CD4-positive, alpha-beta T cell (primary cell): ENCODE measurements at regions not wholly inside any gene's neighbourhood (a gene's known extent, or its start where the extent isn't known, plus 50 kb on each side); places are given as distances from the start of the nearest gene placed in this dataset.

Source experiments
- ATAC-seq: fragments of 200-7000 bp; cut with Tn5 transposase; one replicate; pipeline ENCODE4 v1.10.0; 2022; ENCODE audit warnings: mild to moderate bottlenecking; ENCODE audit not compliant: poor library complexity
- CTCF ChIA-PET: fragments of 350-600 bp; sonication (Branson Sonifier 250); formaldehyde crosslinking; loops from one replicate; lab custom pipeline; 2021; ENCODE audit warnings: antibody characterized with exemption, inconsistent platforms; lab: Charles Lee
- POLR2A ChIA-PET: fragments of 350-600 bp; sonication (Branson Sonifier 250); formaldehyde crosslinking; loops from one replicate; lab custom pipeline; 2021; ENCODE audit warnings: antibody characterized with exemption, inconsistent platforms; lab: Charles Lee
- DNase-seq, 14 experiments: peaks; one replicate each; pipeline ENCODE4 v3.0.0-alpha.2; 2013 to 2020; ENCODE audit warnings: mixed read lengths in 2 of 14
- H3K27ac ChIP-seq, 2 donors: one replicate each; pipeline versions ENCODE4 v1.5.1 to v1.7.0; 2013; ENCODE audit warnings: low read length in 2 of 2, low read depth in 1 of 2, mild to moderate bottlenecking in 1 of 2
- H3K27me3 ChIP-seq, 2 experiments: 1 replicate in 1 of 2; 2 replicates in 1 of 2; pipeline versions ENCODE4 v1.6.1 to v1.7.0; 2013; ENCODE audit warnings: low read length in 2 of 2, control low read depth in 1 of 2, mild to moderate bottlenecking in 1 of 2, moderate library complexity in 1 of 2; ENCODE audit not compliant: insufficient read depth in 2 of 2, control insufficient read depth in 1 of 2
- H3K36me3 ChIP-seq: one replicate; pipeline ENCODE4 v1.6.1; 2013; ENCODE audit warnings: low read length, control low read depth; ENCODE audit not compliant: insufficient read depth
- H3K4me1 ChIP-seq: one replicate; pipeline ENCODE4 v1.6.1; 2013; ENCODE audit warnings: low read length, control low read depth; ENCODE audit not compliant: insufficient read depth
- H3K4me3 ChIP-seq: one replicate; pipeline ENCODE4 v1.5.1; 2013; ENCODE audit warnings: mild to moderate bottlenecking, low read length, moderate library complexity
- H3K9me3 ChIP-seq, 2 experiments: 1 replicate in 1 of 2; 2 replicates in 1 of 2; pipeline versions ENCODE4 v1.6.1 to v1.7.0; 2013; ENCODE audit warnings: low read length in 2 of 2, mild to moderate bottlenecking in 2 of 2, control low read depth in 1 of 2, moderate library complexity in 1 of 2; ENCODE audit not compliant: control insufficient read depth in 1 of 2, insufficient read depth in 1 of 2
- H3K27ac Mint-ChIP-seq: one replicate; pipeline ENCODE4 v1.8.0; 2020; ENCODE audit warnings: mixed read lengths
- H3K27me3 Mint-ChIP-seq: one replicate; pipeline ENCODE4 v1.8.0; 2021; ENCODE audit warnings: mixed read lengths
- H3K36me3 Mint-ChIP-seq: one replicate; pipeline ENCODE4 v1.8.0; 2021; ENCODE audit warnings: low read depth, mixed read lengths
- H3K4me1 Mint-ChIP-seq: one replicate; pipeline ENCODE4 v1.8.0; 2021; ENCODE audit warnings: low read depth, mixed read lengths
- H3K4me3 Mint-ChIP-seq: one replicate; pipeline ENCODE4 v1.8.0; 2020; ENCODE audit warnings: mild to moderate bottlenecking, mixed read lengths
- H3K9me3 Mint-ChIP-seq: one replicate; pipeline ENCODE4 v1.8.0; 2020; ENCODE audit warnings: mixed read lengths
- CTCF ChIP-seq: fragments of 200-600 bp; IDR thresholded peaks from one replicate; pipeline ENCODE4 v1.8.0; 2022; ENCODE audit warnings: antibody characterized with exemption, mild to moderate bottlenecking
- intact Hi-C, 2 experiments: fragments of 100-400 bp; cut with DNase I in 1 of 2; cut with micrococcal nuclease in 1 of 2; formaldehyde crosslinking; loops; one replicate each; pipeline versions ENCODE4 v1.15.1 to v1.9.0; 2023 to 2025; cut with DNase I, micrococcal nuclease

- H3K27me3 ChIP-seq, result no peaks in the 10 kb centered on the region
- no peak for TF ChIP-seq CTCF
- no peak overlapping the region for H3K4me3 ChIP-seq
- DNase-seq (no peak), ATAC-seq (no peak)
- H3K36me3 ChIP-seq, result no peaks in the 10 kb centered on the region
- intact Hi-C loops, result no loop called here
- H3K27ac Mint-ChIP-seq, result no peak overlapping the region
- CTCF ChIA-PET, result no interaction called here
- H3K4me1 ChIP-seq, result no peaks in the 10 kb centered on the region
- H3K9me3 ChIP-seq, result no peaks in the 10 kb centered on the region
- H3K27ac ChIP-seq, result no peak overlapping the region
- POLR2A ChIA-PET, result no interaction called here
- H3K27me3 Mint-ChIP-seq, result peaks cover 8% of the 10 kb centered on the region
- H3K4me1 Mint-ChIP-seq, result no peaks in the 10 kb centered on the region
- no peaks in the 10 kb centered on the region for H3K9me3 Mint-ChIP-seq
- no peak overlapping the region for H3K4me3 Mint-ChIP-seq
- no peaks in the 10 kb centered on the region for H3K36me3 Mint-ChIP-seq
Observed at GRCh38 chr3:66812741-66813140, 185.4 kb upstream of the KBTBD8 start.

GRCh38 chr3:66816090-66816761 lies 181.9 kb upstream of the KBTBD8 start:
- H3K27me3 Mint-ChIP-seq, result peaks cover 8% of the 10 kb centered on the region
- H3K36me3 ChIP-seq, result no peaks in the 10 kb centered on the region
- no peak overlapping the region for H3K4me3 ChIP-seq
- peak in 5 of 14 experiments; percentile 5 to 65 (median 63) for DNase-seq
- H3K27ac Mint-ChIP-seq, result no peak overlapping the region
- H3K9me3 ChIP-seq, result no peaks in the 10 kb centered on the region
- no peaks in the 10 kb centered on the region for H3K36me3 Mint-ChIP-seq
- H3K9me3 Mint-ChIP-seq, result no peaks in the 10 kb centered on the region
- TF ChIP-seq CTCF, result peak; percentile 74
- H3K27ac ChIP-seq, result no peak overlapping the region
- H3K4me1 ChIP-seq, result no peaks in the 10 kb centered on the region
- H3K4me1 Mint-ChIP-seq, result no peaks in the 10 kb centered on the region
- POLR2A ChIA-PET, result no interaction called here
- intact Hi-C loops, result loop anchor here (1.0 to 2.0 kb wide), 4 partner anchors 409 to 562 kb away; no protein-coding TSS in a partner anchor
- ATAC-seq, result peak; percentile 62
- no peaks in the 10 kb centered on the region for H3K27me3 ChIP-seq
- H3K4me3 Mint-ChIP-seq, result no peak overlapping the region
- CTCF ChIA-PET, result interaction anchor here (1.1 to 2.6 kb wide), 5 partner anchors 12 to 566 kb away, joined by 3 to 15 read pairs (median 3); no protein-coding TSS in a partner anchor

GRCh38 chr3:66817951-66818557 lies 180.1 kb upstream of the KBTBD8 start:
- no peak for TF ChIP-seq CTCF
- POLR2A ChIA-PET, result interaction anchor here (0.6 kb wide), 1 partner anchor 50 kb away, joined by 3 read pairs; no protein-coding TSS in a partner anchor

More at GRCh38 chr3:66817951-66818557, 180.1 kb upstream of the KBTBD8 start:
- CTCF ChIA-PET, result interaction anchor here (1.1 to 2.5 kb wide), 2 partner anchors 541 to 564 kb away, joined by 3 to 14 read pairs; no protein-coding TSS in a partner anchor
- H3K4me3 ChIP-seq, result no peak overlapping the region
- intact Hi-C loops, result loop anchor here in 1 of 2 experiments (2.0 kb wide), 1 partner anchor 539 kb away; no protein-coding TSS in a partner anchor
- no peaks in the 10 kb centered on the region for H3K27me3 ChIP-seq
- H3K27ac Mint-ChIP-seq, result no peak overlapping the region
- no peaks in the 10 kb centered on the region for H3K9me3 Mint-ChIP-seq
- H3K36me3 Mint-ChIP-seq, result no peaks in the 10 kb centered on the region
- DNase-seq (no peak), ATAC-seq (no peak)
- H3K4me1 Mint-ChIP-seq, result no peaks in the 10 kb centered on the region
- no peaks in the 10 kb centered on the region for H3K4me1 ChIP-seq
- H3K4me3 Mint-ChIP-seq, result no peak overlapping the region
- no peaks in the 10 kb centered on the region for H3K9me3 ChIP-seq
- peaks cover 12% of the 10 kb centered on the region for H3K27me3 Mint-ChIP-seq
- no peak overlapping the region for H3K27ac ChIP-seq
- no peaks in the 10 kb centered on the region for H3K36me3 ChIP-seq
